Tibial nerve (tissue), 4 donors: ENCODE measurements at regions not wholly inside any gene's neighbourhood (a gene's known extent, or its start where the extent isn't known, plus 50 kb on each side); places are given as distances from the start of the nearest gene placed in this dataset.
"Not testable (repeated sequence)": the region's sequence is repeated elsewhere in the genome, so short reads cannot be mapped to it uniquely, and the experiment has no call there.

ENCODE experiments used
- DNase-seq, 2 donors: peaks; one replicate each; pipeline ENCODE4 v3.0.0-alpha.2; 2019; ENCODE audit warnings: low spot score in 2 of 2
- H3K27ac ChIP-seq, 4 donors: fragments of 200-600 bp; sonication (generic) in 3 of 4; one replicate each; pipeline ENCODE4 v1.5.1; 2017 to 2019; ENCODE audit warnings: mild to moderate bottlenecking in 1 of 4
- H3K27me3 ChIP-seq, 2 donors: fragments of 200-600 bp; sonication (generic) in 1 of 2; one replicate each; pipeline versions ENCODE4 v1.5.1 to v1.6.0; 2017 to 2019
- H3K36me3 ChIP-seq, 3 donors: fragments of 200-600 bp; sonication (generic); one replicate each; pipeline ENCODE4 v1.5.1; 2018 to 2019
- H3K4me1 ChIP-seq, 4 donors: fragments of 200-600 bp; sonication (generic) in 3 of 4; one replicate each; pipeline ENCODE4 v1.5.1; 2017 to 2019
- H3K4me3 ChIP-seq, 4 donors: fragments of 200-600 bp; sonication (generic) in 3 of 4; one replicate each; pipeline ENCODE4 v1.5.1; 2017 to 2019; ENCODE audit warnings: mild to moderate bottlenecking in 1 of 4, moderate library complexity in 1 of 4
- H3K9me3 ChIP-seq, 4 donors: fragments of 200-600 bp; sonication (generic) in 3 of 4; one replicate each; pipeline ENCODE4 v1.5.1; 2017 to 2019
- EP300 ChIP-seq, 2 donors: sonication (generic); formaldehyde crosslinking; IDR thresholded peaks; one replicate each; pipeline ENCODE4 v1.6.1; 2017; ENCODE audit warnings: antibody characterized with exemption in 2 of 2, mild to moderate bottlenecking in 1 of 2
- POLR2A ChIP-seq, 2 donors: fragments of 450-650 bp; IDR thresholded peaks; one replicate each; pipeline ENCODE4 v1.6.1; 2017; ENCODE audit warnings: antibody characterized with exemption in 2 of 2, mild to moderate bottlenecking in 2 of 2, moderate library complexity in 2 of 2
- WGBS, 2 donors: methylation state at CpG; one replicate each; pipeline ENCODE4 v1.1.5; 2018; 5-methylcytosine and 5-hydroxymethylcytosine counted together
- TF ChIP-seq, protein P1 (sequence below), 5 experiments: fragments of 200-600 bp in 3 of 5; fragments of 450-650 bp in 2 of 5; sonication (generic) in 3 of 5; IDR thresholded peaks; one replicate each; pipeline ENCODE4 v1.5.1; 2016 to 2019; ENCODE audit warnings: antibody characterized with exemption in 5 of 5, mild to moderate bottlenecking in 3 of 5, moderate library complexity in 2 of 5

- TF ChIP-seq EP300 (IDR thresholded peaks at IDR 0.05) (no peak), POLR2A (IDR thresholded peaks at IDR 0.05) (no peak)
- TF ChIP-seq, protein P1, sequence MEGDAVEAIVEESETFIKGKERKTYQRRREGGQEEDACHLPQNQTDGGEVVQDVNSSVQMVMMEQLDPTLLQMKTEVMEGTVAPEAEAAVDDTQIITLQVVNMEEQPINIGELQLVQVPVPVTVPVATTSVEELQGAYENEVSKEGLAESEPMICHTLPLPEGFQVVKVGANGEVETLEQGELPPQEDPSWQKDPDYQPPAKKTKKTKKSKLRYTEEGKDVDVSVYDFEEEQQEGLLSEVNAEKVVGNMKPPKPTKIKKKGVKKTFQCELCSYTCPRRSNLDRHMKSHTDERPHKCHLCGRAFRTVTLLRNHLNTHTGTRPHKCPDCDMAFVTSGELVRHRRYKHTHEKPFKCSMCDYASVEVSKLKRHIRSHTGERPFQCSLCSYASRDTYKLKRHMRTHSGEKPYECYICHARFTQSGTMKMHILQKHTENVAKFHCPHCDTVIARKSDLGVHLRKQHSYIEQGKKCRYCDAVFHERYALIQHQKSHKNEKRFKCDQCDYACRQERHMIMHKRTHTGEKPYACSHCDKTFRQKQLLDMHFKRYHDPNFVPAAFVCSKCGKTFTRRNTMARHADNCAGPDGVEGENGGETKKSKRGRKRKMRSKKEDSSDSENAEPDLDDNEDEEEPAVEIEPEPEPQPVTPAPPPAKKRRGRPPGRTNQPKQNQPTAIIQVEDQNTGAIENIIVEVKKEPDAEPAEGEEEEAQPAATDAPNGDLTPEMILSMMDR (IDR thresholded peaks at IDR 0.05) = no peak
- Histone ChIP-seq H3K4me3 (no peak overlapping the region), H3K27ac (no peak overlapping the region), H3K4me1 (no peaks in the 10 kb centered on the region), H3K27me3 (no peaks in the 10 kb centered on the region), H3K36me3 (no peaks in the 10 kb centered on the region), H3K9me3 (peaks cover 0 to 2% (median 0%) of the 10 kb centered on the region in 4 donors)
- DNase-seq = no peak
- 90 to 96% methylated on average over 1 of the region's 1 CpG for WGBS, 2 donors
These were observed 514.4 kb downstream of the DCDC2C start for GRCh38 chr2:4217737-4218136.

DNA sequence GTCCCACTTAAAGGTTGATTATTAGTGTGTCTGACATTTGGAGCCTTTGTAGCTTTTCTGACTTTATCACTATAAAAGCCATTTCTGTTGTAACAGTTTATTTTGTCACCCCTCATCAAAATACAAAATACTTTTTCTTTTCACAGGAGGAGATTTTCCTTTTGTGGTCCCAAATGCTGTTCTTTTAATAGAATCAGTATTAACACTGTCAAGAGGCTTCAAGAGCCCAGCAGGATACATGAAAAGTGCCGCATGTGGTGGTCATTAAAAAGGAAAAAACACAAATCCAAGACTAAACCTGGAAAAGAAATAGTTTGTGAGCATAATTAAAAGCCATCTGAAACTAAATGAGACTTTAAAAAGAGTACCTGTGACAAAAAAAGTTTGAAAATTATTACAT is 515.7 kb downstream of the DCDC2C start:
- no peak for DNase-seq
- Histone ChIP-seq H3K27me3 (no peaks in the 10 kb centered on the region), H3K9me3 (peaks cover 0 to 2% (median 0%) of the 10 kb centered on the region in 4 donors), H3K27ac (no peak overlapping the region), H3K4me1 (no peaks in the 10 kb centered on the region), H3K4me3 (no peak overlapping the region), H3K36me3 (no peaks in the 10 kb centered on the region)
- WGBS, 2 donors = 79% methylated on average over 1 of the region's 1 CpG
- TF ChIP-seq, protein P1 (IDR thresholded peaks at IDR 0.05) = no peak
- no peak for TF ChIP-seq POLR2A (IDR thresholded peaks at IDR 0.05)
- no peak for TF ChIP-seq EP300 (IDR thresholded peaks at IDR 0.05)

- 63% methylated on average over 1 of the region's 1 CpG for WGBS, 2 donors
- peaks cover 0 to 2% (median 0%) of the 10 kb centered on the region in 4 donors for H3K9me3 ChIP-seq
- H3K27me3 ChIP-seq = no peaks in the 10 kb centered on the region
- TF ChIP-seq, protein P1 (IDR thresholded peaks at IDR 0.05) = no peak
- TF ChIP-seq EP300 (IDR thresholded peaks at IDR 0.05) (no peak), POLR2A (IDR thresholded peaks at IDR 0.05) (no peak)
- DNase-seq = no peak
- no peaks in the 10 kb centered on the region for H3K4me1 ChIP-seq
- no peaks in the 10 kb centered on the region for H3K36me3 ChIP-seq
- H3K27ac ChIP-seq = no peak overlapping the region
- no peak overlapping the region for H3K4me3 ChIP-seq
These were observed 516.2 kb downstream of the DCDC2C start for GRCh38 chr2:4219571-4219970.

- H3K27me3 ChIP-seq = no peaks in the 10 kb centered on the region
- no peak overlapping the region for H3K27ac ChIP-seq
- H3K4me3 ChIP-seq = no peak overlapping the region
- no peaks in the 10 kb centered on the region for H3K36me3 ChIP-seq
- TF ChIP-seq POLR2A (IDR thresholded peaks at IDR 0.05) = no peak
- TF ChIP-seq EP300 (IDR thresholded peaks at IDR 0.05) = no peak
- TF ChIP-seq, protein P1 (IDR thresholded peaks at IDR 0.05) = no peak
- no peak for DNase-seq
- 70 to 87% methylated on average over 1 of the region's 1 CpG for WGBS, 2 donors
- no peaks in the 10 kb centered on the region for H3K4me1 ChIP-seq
- no peaks in the 10 kb centered on the region for H3K9me3 ChIP-seq
These were observed 518.1 kb downstream of the DCDC2C start for GRCh38 chr2:4221434-4221833.

DNA sequence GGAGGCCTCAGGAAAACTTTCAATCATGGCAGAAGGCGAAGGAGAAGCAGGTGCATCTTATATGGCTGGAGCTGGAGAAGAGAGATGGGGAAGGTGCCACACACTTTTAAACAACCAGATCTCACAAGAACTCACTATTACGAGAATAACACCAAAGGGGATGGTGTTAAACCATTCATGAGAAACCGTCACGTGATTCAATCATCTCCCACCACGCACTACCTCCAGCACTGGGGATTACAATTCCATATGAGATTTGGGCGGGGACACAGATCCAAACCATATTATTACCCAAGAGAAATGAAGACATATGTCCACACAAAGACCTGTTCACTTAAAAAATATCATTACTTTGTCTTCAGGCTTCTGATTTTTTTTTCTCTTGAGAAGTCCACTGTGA is 518.5 kb downstream of the DCDC2C start:
- TF ChIP-seq POLR2A (IDR thresholded peaks at IDR 0.05) = no peak
- no peak for TF ChIP-seq EP300 (IDR thresholded peaks at IDR 0.05)
- TF ChIP-seq, protein P1 (IDR thresholded peaks at IDR 0.05) = no peak
- no peak overlapping the region for H3K4me3 ChIP-seq
- WGBS, 2 donors = 92 to 93% methylated on average over 6 of the region's 6 CpGs
- no peaks in the 10 kb centered on the region for H3K27me3 ChIP-seq
- DNase-seq = no peak
- H3K27ac ChIP-seq = no peak overlapping the region
- H3K4me1 ChIP-seq = no peaks in the 10 kb centered on the region
- no peaks in the 10 kb centered on the region for H3K36me3 ChIP-seq
- H3K9me3 ChIP-seq = no peaks in the 10 kb centered on the region

- not testable (repeated sequence) for H3K27me3 ChIP-seq, H3K9me3 ChIP-seq, DNase-seq, H3K27ac ChIP-seq, H3K4me3 ChIP-seq, H3K36me3 ChIP-seq, H3K4me1 ChIP-seq
- 96 to 97% methylated on average over 9 of the region's 9 CpGs for whole genome bisulfite sequencing, 2 donors
These were observed 541.0 kb downstream of the DCDC2C start for GRCh38 chr2:4244422-4244821.
